ENCODE measurements at regions not wholly inside any gene's neighbourhood (a gene's known extent, or its start where the extent isn't known, plus 50 kb on each side); places are given as distances from the start of the nearest gene placed in this dataset.

DNA sequence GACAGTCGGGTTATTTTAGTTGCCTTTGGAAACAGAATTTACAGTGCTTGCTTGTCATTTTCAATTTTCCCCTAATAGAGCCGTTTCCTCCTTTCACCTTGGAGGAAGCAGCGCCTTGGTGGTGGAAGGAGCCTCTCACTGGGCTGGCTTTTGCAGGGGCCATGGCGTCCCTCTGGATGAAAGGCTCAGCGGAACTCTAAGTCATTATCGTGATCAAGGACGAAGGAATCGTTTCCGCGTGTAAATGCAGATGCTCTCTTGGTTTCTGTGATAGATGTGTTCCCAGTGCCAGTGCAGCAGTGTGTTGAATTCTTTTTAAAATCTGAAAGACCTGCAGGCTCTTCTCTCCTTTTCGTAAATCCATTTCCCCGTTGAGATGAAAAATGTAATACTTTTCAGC is 126.2 kb upstream of the LMO4 start:
- TF ChIP-seq CTCF (IDR thresholded peaks at IDR 0.05; ENCODE audit: poor library complexity) = no peak
- TF ChIP-seq EZH2phosphoT487 (IDR thresholded peaks at IDR 0.05; ENCODE audit: low read depth, severe bottlenecking, unreplicated experiment) = no peak
- TF ChIP-seq EZH2 (IDR thresholded peaks at IDR 0.05; ENCODE audit: borderline replicate concordance) = no peak

All from hepatocyte (in vitro differentiated cells).